ENCODE measurements at regions not wholly inside any gene's neighbourhood (a gene's known extent, or its start where the extent isn't known, plus 50 kb on each side); places are given as distances from the start of the nearest gene placed in this dataset.

DNA sequence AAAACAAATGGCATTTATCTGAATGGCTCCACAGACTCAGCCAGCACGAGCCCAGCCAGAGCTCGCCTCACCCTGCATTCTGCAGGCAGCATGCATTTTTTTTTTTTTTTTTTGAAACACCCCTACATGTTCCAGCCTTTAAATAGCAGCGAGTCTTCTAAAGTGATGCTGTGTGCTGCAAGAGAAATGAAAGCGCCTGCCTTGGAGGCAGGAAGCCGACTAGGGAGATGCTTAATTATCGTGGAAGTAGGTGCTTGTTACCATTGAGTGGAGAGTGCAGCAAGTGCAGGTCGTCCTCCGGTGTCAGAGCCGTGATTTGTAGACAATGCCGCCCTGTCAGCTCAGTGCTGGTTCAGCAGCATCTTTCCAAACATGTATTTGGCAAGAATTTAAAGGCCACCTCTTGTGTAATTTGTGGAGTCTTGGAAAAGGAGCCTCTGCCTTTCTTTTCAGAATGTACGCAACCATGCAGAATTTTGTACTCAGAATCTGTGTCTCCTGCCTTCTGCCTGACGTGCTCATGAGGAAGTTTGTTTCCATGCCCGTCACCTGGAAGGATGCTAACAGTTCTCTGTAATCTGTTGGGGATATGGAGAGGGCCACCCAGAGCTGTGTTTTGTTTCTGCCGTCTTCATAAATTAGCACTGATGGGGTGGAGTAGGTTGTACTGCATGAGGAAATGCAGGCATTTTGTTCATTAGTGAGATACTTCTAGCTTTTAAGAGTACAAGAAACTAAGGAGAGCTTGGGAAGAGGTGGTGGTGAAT, 345.9 kb upstream of the RGS6 start:
- DNase-seq = peak in 1 of 2 experiments; percentile 28

GRCh38 chr14:71588028-71588427, 344.2 kb upstream of the RGS6 start:
- DNase-seq = no peak

DNA sequence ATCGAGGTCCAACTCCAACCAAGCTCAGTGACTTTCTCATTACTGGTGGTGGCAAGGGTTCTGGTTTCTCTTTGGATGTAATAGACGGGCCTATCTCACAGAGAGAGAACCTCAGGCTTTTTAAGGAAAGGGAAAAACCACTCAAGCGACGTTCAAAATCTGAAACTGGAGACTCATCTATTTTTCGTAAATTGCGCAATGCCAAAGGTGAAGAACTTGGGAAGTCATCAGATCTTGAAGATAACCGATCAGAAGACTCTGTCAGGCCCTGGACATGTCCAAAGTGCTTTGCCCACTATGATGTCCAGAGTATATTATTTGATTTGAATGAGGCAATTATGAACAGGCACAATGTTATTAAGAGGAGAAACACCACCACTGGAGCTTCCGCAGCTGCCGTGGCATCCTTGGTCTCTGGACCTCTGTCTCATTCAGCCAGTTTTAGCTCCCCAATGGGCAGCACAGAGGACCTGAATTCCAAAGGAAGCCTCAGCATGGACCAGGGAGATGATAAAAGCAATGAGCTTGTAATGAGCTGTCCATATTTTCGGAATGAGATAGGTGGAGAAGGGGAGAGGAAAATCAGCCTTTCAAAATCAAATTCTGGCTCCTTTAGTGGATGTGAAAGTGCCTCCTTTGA, 343.5 kb upstream of the RGS6 start:
- no peak for DNase-seq

- no peak for DNase-seq
Measured at GRCh38 chr14:71589609-71590008, 342.6 kb upstream of the RGS6 start.

- DNase-seq = no peak
Measured at GRCh38 chr14:71590131-71590530, 342.1 kb upstream of the RGS6 start.

DNA sequence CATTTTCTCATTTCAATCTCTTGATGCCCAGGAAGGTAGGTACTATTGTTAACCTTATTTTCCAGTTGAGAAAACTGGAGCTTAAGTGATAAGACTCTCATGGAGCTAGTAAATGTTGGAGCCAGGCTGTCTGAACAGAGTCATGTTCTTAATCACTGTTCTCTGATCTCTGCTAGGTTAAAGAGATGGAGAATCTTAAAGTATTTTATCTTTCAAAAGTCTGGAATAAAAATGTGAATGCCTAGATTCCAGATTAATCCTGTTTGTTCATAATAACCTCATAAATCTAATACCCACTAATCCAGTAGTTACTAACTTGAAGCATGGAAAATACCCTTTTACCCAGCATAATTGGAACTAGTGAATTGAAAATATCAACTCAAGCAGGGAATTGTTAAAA, 341.0 kb upstream of the RGS6 start:
- no peak for DNase-seq

DNA sequence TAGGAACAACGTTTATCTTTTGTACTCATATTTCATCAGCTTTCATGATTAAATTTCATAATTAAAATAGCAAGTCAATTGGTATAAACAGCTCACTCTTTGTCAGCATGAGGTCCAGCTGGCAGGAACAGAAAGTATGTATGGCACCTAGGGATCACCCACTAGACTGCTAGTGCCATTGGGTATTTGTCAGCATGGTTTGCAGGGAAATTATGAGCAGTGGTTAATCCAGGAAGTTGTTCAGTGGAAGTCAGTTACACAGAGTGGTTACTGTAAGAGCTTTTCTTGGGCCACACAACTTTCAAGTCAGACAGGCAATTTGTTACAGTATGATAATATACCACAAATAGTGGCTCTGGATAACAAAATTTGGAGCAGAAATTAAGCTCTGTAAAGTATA, 340.3 kb upstream of the RGS6 start:
- DNase-seq = no peak

- DNase-seq = no peak
Measured at GRCh38 chr14:71592361-71592760, 339.9 kb upstream of the RGS6 start.

DNA sequence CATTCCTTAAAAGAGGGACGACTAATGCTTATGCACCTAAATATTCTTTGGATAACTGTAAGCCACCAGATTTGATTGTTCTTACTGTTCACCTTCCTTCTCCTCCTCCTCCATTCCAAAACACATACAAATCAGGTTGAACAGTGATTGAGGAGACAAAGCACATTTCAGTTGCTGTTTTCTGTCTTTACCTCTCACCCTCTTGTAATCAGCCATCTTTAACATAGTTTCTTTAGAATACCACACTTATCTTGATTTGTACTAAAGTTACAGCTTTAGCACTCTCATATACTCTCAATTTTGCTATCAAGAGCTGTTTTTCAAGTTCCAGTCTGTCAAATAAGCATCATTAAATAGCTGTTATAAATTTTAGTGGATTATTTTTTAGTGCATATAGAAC, 338.3 kb upstream of the RGS6 start:
- no peak for DNase-seq

DNA sequence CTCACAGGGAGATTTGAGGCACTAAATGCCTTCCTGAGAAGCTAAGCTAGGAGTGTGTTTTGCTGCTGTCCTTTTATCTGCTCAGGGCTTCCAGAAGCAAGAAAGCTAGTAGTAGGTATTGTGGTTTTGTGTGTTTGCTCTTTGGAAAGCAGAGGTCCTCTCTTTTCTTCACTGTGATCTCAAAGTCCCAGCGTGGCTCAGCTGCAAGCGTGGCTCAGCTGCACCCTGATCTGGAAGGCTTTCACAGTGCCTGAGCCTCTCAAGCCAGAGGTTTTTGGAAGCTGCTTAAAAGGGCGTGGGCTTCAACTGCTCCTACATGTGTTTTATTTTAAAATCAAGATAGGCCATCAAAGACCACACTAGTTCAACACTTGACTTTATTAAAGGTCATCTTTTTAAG, 337.4 kb upstream of the RGS6 start:
- peak in 1 of 2 experiments; percentile 4 for DNase-seq

DNA sequence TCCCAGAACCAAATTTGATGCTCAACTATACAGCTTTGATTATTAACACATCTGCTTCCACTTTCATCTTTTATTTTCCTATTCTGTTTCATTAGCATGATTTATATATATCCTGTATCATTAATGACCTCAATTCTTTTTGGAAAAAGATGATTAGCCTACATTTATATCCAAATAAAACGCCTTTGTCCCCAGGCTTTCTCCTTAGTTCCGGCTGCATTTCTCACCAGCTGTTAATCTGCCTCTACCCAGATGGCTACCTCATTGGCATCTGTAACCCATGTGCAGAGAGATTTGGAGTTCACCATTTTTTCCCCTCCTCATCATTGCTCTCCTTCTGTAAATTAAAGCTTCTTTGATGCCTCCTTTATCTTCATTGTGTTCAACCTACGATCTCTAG, 336.8 kb upstream of the RGS6 start:
- no peak for DNase-seq

GRCh38 chr14:71597287-71597920, 334.8 kb upstream of the RGS6 start:
- no peak for DNase-seq

GRCh38 chr14:71597955-71598660, 334.1 kb upstream of the RGS6 start:
- no peak for DNase-seq

DNA sequence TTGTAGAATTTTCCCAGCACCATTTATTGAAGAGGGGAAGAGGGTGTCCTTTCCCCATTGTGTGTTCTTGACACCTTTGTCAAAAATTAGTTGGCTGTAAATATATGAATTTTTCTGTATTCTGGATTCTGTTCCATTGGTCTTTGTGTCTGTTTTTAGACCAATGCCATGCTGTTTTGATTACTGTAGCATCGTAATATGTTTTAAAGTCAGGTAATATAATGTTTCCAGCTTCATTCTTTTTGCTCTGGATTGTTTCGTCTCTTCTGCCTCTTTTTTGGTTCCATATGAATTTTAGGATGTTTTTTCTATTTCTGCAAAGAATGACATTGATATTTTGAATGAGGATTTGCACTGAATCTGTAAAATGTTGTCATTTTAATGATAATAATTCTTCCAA, 331.9 kb upstream of the RGS6 start:
- no peak for DNase-seq

GRCh38 chr14:71602524-71602923, 329.7 kb upstream of the RGS6 start:
- DNase-seq = no peak

DNA sequence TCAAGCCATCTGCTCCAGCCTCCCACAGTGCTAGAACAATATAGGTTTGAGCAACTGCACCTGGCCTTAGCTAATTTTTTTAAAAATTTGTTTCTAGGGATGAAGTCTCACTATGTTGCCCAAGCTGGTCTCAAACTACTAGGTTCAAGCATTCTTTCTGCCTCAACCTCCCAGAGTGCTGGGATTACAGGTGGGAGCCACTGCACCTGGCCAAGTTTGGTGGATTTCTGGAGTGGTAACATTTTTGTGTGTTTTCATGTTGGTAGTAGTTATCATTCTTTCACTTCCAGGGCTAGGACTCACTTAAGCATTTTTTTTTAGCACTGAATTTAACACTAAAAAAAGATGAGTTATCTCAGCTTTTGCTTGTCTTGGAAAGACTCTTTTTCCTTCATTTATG, 328.0 kb upstream of the RGS6 start:
- DNase-seq = no peak

GRCh38 chr14:71606064-71606463, 326.2 kb upstream of the RGS6 start:
- DNase-seq = no peak

DNA sequence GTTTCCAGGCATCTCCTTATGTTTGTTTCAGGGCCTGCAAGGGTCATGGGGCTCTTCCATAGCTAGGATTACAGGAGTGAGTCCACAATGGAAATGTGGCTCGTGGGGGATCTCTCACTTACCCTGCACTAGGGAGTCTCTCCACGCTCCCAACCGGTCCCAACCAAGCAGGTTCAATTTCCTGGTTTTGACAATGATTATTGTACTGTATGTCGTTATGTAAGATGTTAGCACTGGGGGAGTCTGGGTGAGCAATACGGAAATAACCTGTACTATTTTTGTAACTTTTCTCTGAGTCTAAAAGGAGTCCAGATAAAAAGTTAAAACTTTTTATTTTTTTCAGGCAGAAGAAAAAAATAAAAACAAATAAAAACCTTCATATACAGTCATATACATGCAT, 325.7 kb upstream of the RGS6 start:
- DNase-seq = no peak

DNA sequence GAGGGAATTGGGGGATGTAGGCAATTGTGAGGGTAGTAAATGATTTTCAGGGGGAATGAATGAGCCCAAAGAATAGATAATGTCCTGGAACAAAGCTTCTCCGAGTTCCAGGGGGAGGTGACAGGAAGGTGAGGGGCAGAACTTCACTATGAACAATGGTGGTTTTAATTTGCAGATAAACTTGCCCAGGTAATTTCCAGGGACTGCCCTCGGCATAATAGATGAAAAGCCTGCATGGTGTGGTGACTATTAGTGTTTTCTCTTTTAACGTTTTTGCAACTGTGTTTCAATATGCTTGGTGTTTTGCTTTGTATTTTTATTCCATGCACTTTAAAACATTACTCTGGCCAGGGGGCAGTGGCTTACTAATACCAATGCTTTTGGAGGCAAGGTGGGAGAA, 325.2 kb upstream of the RGS6 start:
- no peak for DNase-seq

DNA sequence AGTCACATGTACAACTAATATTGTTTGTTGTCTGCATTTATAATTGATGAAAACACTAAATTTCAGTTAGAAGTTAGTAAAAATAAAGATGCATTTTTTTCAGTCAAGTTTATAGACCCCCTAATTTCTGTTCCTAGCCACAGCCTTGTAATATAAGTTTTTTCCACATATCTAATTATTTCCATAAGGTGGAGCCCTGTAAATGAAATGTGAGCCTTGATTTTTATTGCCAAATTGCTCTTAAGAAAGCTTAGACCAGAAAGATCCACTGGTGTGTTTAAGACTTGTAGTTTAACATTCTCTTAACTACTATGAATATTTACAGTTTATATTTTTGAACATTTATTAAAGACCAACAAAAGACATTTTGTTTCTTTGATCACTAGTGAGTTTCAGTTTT, 322.1 kb upstream of the RGS6 start:
- no peak for DNase-seq

- no peak for DNase-seq
Measured at GRCh38 chr14:71610797-71611196, 321.4 kb upstream of the RGS6 start.

- DNase-seq = no peak
Measured at GRCh38 chr14:71613168-71613567, 319.1 kb upstream of the RGS6 start.

GRCh38 chr14:71616013-71616412, 316.2 kb upstream of the RGS6 start:
- DNase-seq = no peak

- no peak for DNase-seq
Measured at GRCh38 chr14:71618047-71618446, 314.2 kb upstream of the RGS6 start.
